SW 1271 (cell line): ENCODE measurements at regions not wholly inside any gene's neighbourhood (a gene's known extent, or its start where the extent isn't known, plus 50 kb on each side); places are given as distances from the start of the nearest gene placed in this dataset.

Experiments
- DNase-seq, 2 experiments: peaks; one replicate each; lab custom pipeline; 2025; lab: John Stamatoyannopoulos, UW

GRCh38 chr17:12376276-12376675 lies 289.4 kb upstream of the MYOCD start:
- DNase-seq: no peak

- no peak for DNase-seq
These were observed 279.5 kb upstream of the MYOCD start for GRCh38 chr17:12386225-12386624.

- DNase-seq: no peak
These were observed 277.5 kb upstream of the MYOCD start for GRCh38 chr17:12388226-12388625.

GRCh38 chr17:12389421-12389820 lies 276.3 kb upstream of the MYOCD start:
- DNase-seq: no peak

- DNase-seq: no peak
These were observed 275.1 kb upstream of the MYOCD start for GRCh38 chr17:12390631-12391030.

- no peak for DNase-seq
These were observed 274.2 kb upstream of the MYOCD start for GRCh38 chr17:12391468-12391867.

- DNase-seq: no peak
These were observed 269.8 kb upstream of the MYOCD start for GRCh38 chr17:12395733-12396354.

GRCh38 chr17:12398441-12399051 lies 267.1 kb upstream of the MYOCD start:
- no peak for DNase-seq

GRCh38 chr17:12402963-12403622 lies 262.6 kb upstream of the MYOCD start:
- DNase-seq: no peak

- no peak for DNase-seq
These were observed 261.8 kb upstream of the MYOCD start for GRCh38 chr17:12403881-12404398.

- DNase-seq: no peak
These were observed 259.0 kb upstream of the MYOCD start for GRCh38 chr17:12406623-12407215.

GRCh38 chr17:12407495-12408252 lies 258.0 kb upstream of the MYOCD start:
- DNase-seq: no peak

GRCh38 chr17:12409082-12409481 lies 256.6 kb upstream of the MYOCD start:
- DNase-seq: no peak

GRCh38 chr17:12410717-12411116 lies 255.0 kb upstream of the MYOCD start:
- no peak for DNase-seq

GRCh38 chr17:12415031-12415430 lies 250.7 kb upstream of the MYOCD start:
- DNase-seq: no peak

GRCh38 chr17:12421077-12421476 lies 244.6 kb upstream of the MYOCD start:
- DNase-seq: no peak

GRCh38 chr17:12421646-12422306 lies 243.9 kb upstream of the MYOCD start:
- DNase-seq: no peak

GRCh38 chr17:12422651-12423050 lies 243.0 kb upstream of the MYOCD start:
- DNase-seq: no peak

GRCh38 chr17:12423337-12423736 lies 242.4 kb upstream of the MYOCD start:
- DNase-seq: no peak

GRCh38 chr17:12429116-12429515 lies 236.6 kb upstream of the MYOCD start:
- DNase-seq: no peak

- no peak for DNase-seq
These were observed 234.5 kb upstream of the MYOCD start for GRCh38 chr17:12431188-12431587.

- no peak for DNase-seq
These were observed 227.5 kb upstream of the MYOCD start for GRCh38 chr17:12438212-12438611.
